Mesendoderm (in vitro differentiated cells): ENCODE measurements at regions not wholly inside any gene's neighbourhood (a gene's known extent, or its start where the extent isn't known, plus 50 kb on each side); places are given as distances from the start of the nearest gene placed in this dataset.

ENCODE experiments used
- DNase-seq: peaks from one replicate; pipeline ENCODE4 v3.0.0; 2013
- H2AK5ac ChIP-seq: 2 replicates; pipeline ENCODE4 v1.6.1; 2013; ENCODE audit warnings: low read length, inconsistent platforms
- H2BK120ac ChIP-seq: 2 replicates; pipeline ENCODE4 v1.6.1; 2013; ENCODE audit warnings: low read depth, mild to moderate bottlenecking, low read length, moderate library complexity, mixed read lengths
- H2BK15ac ChIP-seq: replicated peaks from 2 replicates; pipeline ENCODE4 v1.6.1; 2013; ENCODE audit warnings: low read depth, mild to moderate bottlenecking, moderate library complexity
- H2BK5ac ChIP-seq: 2 replicates; pipeline ENCODE4 v1.6.1; 2013; ENCODE audit warnings: low read length, inconsistent platforms
- H3K18ac ChIP-seq: 2 replicates; pipeline ENCODE4 v1.6.1; 2013; ENCODE audit warnings: mild to moderate bottlenecking, low read length, mixed read lengths
- H3K23ac ChIP-seq: one replicate; pipeline ENCODE4 v1.6.1; 2013; ENCODE audit warnings: low read length
- H3K27ac ChIP-seq: 2 replicates; pipeline ENCODE4 v1.5.1; 2013; ENCODE audit warnings: low read depth, mild to moderate bottlenecking, inconsistent platforms, low read length, moderate library complexity
- H3K27me3 ChIP-seq: 2 replicates; pipeline ENCODE4 v1.6.1; 2013; ENCODE audit warnings: low read length, control low read depth, mild to moderate bottlenecking, inconsistent platforms; ENCODE audit not compliant: insufficient read depth, poor library complexity
- H3K36me3 ChIP-seq: 2 replicates; pipeline ENCODE4 v1.6.1; 2013; ENCODE audit warnings: low read length, inconsistent platforms; ENCODE audit not compliant: control insufficient read depth, insufficient read depth
- H3K4ac ChIP-seq: one replicate; pipeline ENCODE4 v1.6.1; 2013; ENCODE audit warnings: low read depth, mild to moderate bottlenecking, low read length, moderate library complexity
- H3K4me1 ChIP-seq: 2 replicates; pipeline ENCODE4 v1.6.1; 2013; ENCODE audit warnings: low read depth, low read length, inconsistent platforms; ENCODE audit not compliant: control insufficient read depth
- H3K4me2 ChIP-seq: 2 replicates; pipeline ENCODE4 v1.6.1; 2013; ENCODE audit warnings: low read length
- H3K4me3 ChIP-seq: 2 replicates; pipeline ENCODE4 v1.5.1; 2013; ENCODE audit warnings: mild to moderate bottlenecking, low read length
- H3K56ac ChIP-seq: one replicate; pipeline ENCODE4 v1.6.1; 2013; ENCODE audit warnings: low read length
- H3K79me1 ChIP-seq: 2 replicates; pipeline ENCODE4 v1.6.1; 2013; ENCODE audit warnings: low read length, inconsistent platforms
- H3K79me2 ChIP-seq: 2 replicates; pipeline ENCODE4 v1.6.1; 2013; ENCODE audit warnings: mild to moderate bottlenecking, low read length; ENCODE audit not compliant: control insufficient read depth, insufficient read depth
- H3K9ac ChIP-seq: 2 replicates; pipeline ENCODE4 v1.6.1; 2013; ENCODE audit warnings: low read length, inconsistent platforms
- H4K5ac ChIP-seq: one replicate; pipeline ENCODE4 v1.6.1; 2013; ENCODE audit warnings: low read length
- H4K8ac ChIP-seq: one replicate; pipeline ENCODE4 v1.6.1; 2013; ENCODE audit warnings: low read depth, mild to moderate bottlenecking, control low read depth, low read length, moderate library complexity
- WGBS: extraction: QIAGEN DNeasy Blood & Tissue Kit; methylation state at CpG from one replicate; pipeline ENCODE4 v1.1.7; 2013; ENCODE audit warnings: low lambda C conversion rate, missing lambda C conversion rate; ENCODE audit not compliant: insufficient coverage; ENCODE audit errors: extremely low coverage; 5-methylcytosine and 5-hydroxymethylcytosine counted together

DNA sequence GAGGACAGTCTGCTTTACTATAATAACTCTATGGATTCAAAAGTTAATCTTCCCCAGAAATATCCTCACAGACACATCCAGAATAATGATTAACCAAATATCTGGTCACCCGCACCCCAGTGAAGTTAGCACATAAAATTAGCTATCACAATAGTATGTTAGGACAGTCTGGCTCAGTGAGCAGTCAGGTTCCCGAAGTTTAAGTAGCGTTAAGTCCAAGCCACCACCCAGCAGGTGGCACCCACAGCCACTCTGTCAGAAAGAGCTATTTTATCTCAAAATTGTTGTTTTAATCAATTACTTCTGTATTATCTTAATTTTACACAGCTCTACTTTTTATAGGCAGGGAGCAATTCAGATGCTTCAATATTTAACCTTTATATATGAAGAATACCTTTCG, 537.5 kb downstream of the MBD2 start:
- Histone ChIP-seq H2BK5ac (no peak overlapping the region), H3K4me1 (peaks cover 2% of the 10 kb centered on the region), H3K23ac (no peak overlapping the region), H3K9ac (no peak overlapping the region), H3K36me3 (no peaks in the 10 kb centered on the region), H3K56ac (no peak overlapping the region), H2AK5ac (no peak overlapping the region), H2BK15ac (no peak overlapping the region), H4K5ac (no peak overlapping the region), H3K27me3 (no peaks in the 10 kb centered on the region), H2BK120ac (no peak overlapping the region), H3K4me3 (no peak overlapping the region), H3K79me1 (no peaks in the 10 kb centered on the region), H4K8ac (no peak overlapping the region), H3K18ac (no peak overlapping the region), H3K79me2 (no peaks in the 10 kb centered on the region), H3K4ac (no peak overlapping the region), H3K27ac (no peak overlapping the region), H3K4me2 (no peak overlapping the region)
- WGBS: no CpG with 5 or more reads among the region's 4 CpGs
- DNase-seq: peak; percentile 6

DNA sequence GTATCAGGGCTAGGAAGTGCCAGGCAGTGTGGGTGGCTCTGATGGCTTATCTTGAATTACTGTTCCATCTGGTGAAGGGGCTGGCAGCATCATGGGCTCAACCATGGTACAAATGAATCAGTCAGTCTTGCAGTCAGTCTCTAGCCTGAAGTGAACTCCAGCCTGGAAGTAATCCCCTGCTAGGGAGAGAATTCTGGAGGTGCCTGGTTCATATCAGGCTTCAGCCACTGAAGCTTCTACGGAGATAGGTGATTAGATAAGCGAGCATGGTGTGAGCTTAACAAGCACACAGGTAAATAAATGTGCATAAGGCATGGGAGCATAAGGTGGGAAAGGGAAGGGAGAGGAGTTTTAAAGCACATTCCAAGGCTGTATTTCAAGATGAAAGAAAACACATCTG, 541.7 kb downstream of the MBD2 start:
- Histone ChIP-seq H3K79me2 (no peaks in the 10 kb centered on the region), H4K8ac (no peak overlapping the region), H2BK120ac (no peak overlapping the region), H2BK15ac (no peak overlapping the region), H2BK5ac (no peak overlapping the region), H3K79me1 (no peaks in the 10 kb centered on the region), H3K23ac (no peak overlapping the region), H3K9ac (no peak overlapping the region), H3K36me3 (no peaks in the 10 kb centered on the region), H3K4me1 (peaks cover 2% of the 10 kb centered on the region), H3K4ac (no peak overlapping the region), H4K5ac (no peak overlapping the region), H3K27ac (no peak overlapping the region), H3K27me3 (no peaks in the 10 kb centered on the region), H3K4me3 (no peak overlapping the region), H3K56ac (no peak overlapping the region), H3K18ac (no peak overlapping the region), H2AK5ac (no peak overlapping the region), H3K4me2 (no peak overlapping the region)
- peak; percentile 73 for DNase-seq
- no CpG with 5 or more reads among the region's 2 CpGs for WGBS

DNA sequence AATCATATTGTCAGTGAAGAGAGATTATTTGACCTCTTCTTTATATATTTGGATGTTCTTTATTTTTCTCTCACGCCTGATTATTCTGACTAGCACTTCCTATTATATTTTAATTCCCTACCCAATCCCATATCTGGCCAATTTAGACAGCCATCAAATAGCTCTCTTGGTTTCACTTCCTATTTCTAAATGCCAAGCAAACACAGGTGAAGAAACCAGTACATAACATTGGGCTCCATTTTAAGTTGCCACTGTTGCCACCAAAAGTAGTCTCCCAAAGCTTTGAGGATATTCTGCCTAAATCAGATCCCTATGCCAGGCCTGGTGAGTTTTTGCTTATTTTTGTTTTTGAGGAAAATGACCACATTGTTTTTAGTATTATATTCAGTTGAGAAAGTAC, 547.0 kb downstream of the MBD2 start:
- no peak overlapping the region for H3K18ac ChIP-seq
- H3K9ac ChIP-seq: no peak overlapping the region
- H3K4me3 ChIP-seq: no peak overlapping the region
- no peak overlapping the region for H4K8ac ChIP-seq
- H3K27ac ChIP-seq: no peak overlapping the region
- H3K23ac ChIP-seq: no peak overlapping the region
- no peak overlapping the region for H2BK15ac ChIP-seq
- no peak overlapping the region for H3K4ac ChIP-seq
- H2BK5ac ChIP-seq: no peak overlapping the region
- no peak overlapping the region for H3K56ac ChIP-seq
- H3K36me3 ChIP-seq: no peaks in the 10 kb centered on the region
- no peaks in the 10 kb centered on the region for H3K79me1 ChIP-seq
- no peaks in the 10 kb centered on the region for H3K79me2 ChIP-seq
- DNase-seq: no peak
- no peak overlapping the region for H2AK5ac ChIP-seq
- WGBS: no CpG with 5 or more reads among the region's 1 CpG
- H3K4me1 ChIP-seq: no peaks in the 10 kb centered on the region
- no peak overlapping the region for H3K4me2 ChIP-seq
- H4K5ac ChIP-seq: no peak overlapping the region
- H2BK120ac ChIP-seq: no peak overlapping the region
- no peaks in the 10 kb centered on the region for H3K27me3 ChIP-seq

DNA sequence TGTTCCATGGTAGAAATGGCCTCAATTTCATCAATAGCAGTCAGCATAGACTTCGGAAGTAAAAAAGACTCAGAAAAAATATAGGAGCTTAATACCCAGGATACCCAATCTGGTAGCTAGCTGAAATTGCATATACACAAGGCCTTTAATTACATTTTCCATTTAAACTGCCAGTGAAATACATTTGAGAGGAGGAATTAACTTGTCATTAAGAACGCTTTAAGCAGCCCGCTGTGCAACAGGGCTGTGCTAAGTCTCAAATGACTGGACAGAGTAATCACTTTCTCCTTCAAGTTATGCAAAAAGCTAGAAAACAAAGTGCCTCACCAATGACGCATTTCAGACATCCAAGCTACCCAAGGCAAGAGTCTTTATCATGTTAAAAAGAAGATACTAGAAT, 558.8 kb downstream of the MBD2 start:
- no peak overlapping the region for H3K18ac ChIP-seq
- no peaks in the 10 kb centered on the region for H3K36me3 ChIP-seq
- H2BK5ac ChIP-seq: no peak overlapping the region
- no peak overlapping the region for H2BK15ac ChIP-seq
- no CpG with 5 or more reads among the region's 4 CpGs for WGBS
- no peaks in the 10 kb centered on the region for H3K79me1 ChIP-seq
- no peak overlapping the region for H3K4me2 ChIP-seq
- H3K9ac ChIP-seq: no peak overlapping the region
- H3K23ac ChIP-seq: no peak overlapping the region
- H3K4me3 ChIP-seq: no peak overlapping the region
- no peak overlapping the region for H3K4ac ChIP-seq
- no peak for DNase-seq
- H3K27ac ChIP-seq: no peak overlapping the region
- no peak overlapping the region for H2BK120ac ChIP-seq
- no peaks in the 10 kb centered on the region for H3K27me3 ChIP-seq
- H3K79me2 ChIP-seq: no peaks in the 10 kb centered on the region
- no peak overlapping the region for H4K8ac ChIP-seq
- H3K56ac ChIP-seq: no peak overlapping the region
- H4K5ac ChIP-seq: no peak overlapping the region
- H3K4me1 ChIP-seq: no peaks in the 10 kb centered on the region
- no peak overlapping the region for H2AK5ac ChIP-seq

DNA sequence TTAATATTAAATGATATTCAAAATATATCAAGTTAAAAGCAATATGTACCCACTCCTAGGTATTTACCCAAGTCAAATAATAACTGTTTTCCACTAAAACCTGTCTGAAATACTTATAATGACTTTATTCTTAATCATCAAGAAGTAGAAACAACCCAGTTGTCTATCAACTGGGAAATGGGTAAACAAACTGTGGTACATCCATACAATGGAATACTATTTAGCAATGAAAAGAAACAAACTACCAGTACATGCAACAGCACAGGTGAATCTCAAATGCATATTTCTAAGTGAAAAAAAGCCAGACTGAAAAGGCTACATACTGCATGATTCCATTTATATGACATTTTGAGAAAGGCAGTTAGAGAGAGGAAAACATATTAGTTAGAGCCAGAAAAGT, 559.9 kb downstream of the MBD2 start:
- Histone ChIP-seq H3K18ac (no peak overlapping the region), H4K8ac (no peak overlapping the region), H2BK15ac (no peak overlapping the region), H3K27me3 (no peaks in the 10 kb centered on the region), H2BK120ac (no peak overlapping the region), H3K23ac (no peak overlapping the region), H4K5ac (no peak overlapping the region), H3K56ac (no peak overlapping the region), H3K79me1 (no peaks in the 10 kb centered on the region), H3K9ac (no peak overlapping the region), H3K79me2 (no peaks in the 10 kb centered on the region), H3K4me2 (no peak overlapping the region), H2AK5ac (no peak overlapping the region), H3K4me3 (no peak overlapping the region), H3K4me1 (no peaks in the 10 kb centered on the region), H3K36me3 (no peaks in the 10 kb centered on the region), H3K27ac (no peak overlapping the region), H3K4ac (no peak overlapping the region), H2BK5ac (no peak overlapping the region)
- DNase-seq: no peak

DNA sequence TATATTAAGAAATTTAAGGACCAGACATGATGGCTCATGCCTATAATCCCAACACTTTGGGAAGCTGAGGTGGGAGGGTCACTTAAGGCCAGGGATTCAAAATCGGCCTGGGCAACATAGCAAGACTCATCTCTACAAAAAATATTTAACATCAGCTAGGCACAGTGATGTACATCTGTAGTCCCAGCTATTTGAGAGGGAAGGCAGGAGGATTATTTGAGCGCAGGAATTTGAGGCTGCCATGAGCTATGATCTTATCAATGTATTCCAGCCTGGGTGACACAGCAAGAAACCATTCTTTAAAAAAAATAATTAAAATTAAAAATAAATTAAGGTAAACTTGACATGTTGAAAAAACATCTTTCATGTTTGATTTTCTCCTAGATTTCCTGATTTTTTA, 564.2 kb downstream of the MBD2 start:
- Histone ChIP-seq H3K4ac (no peak overlapping the region), H3K4me3 (no peak overlapping the region), H3K4me2 (no peak overlapping the region), H3K9ac (no peak overlapping the region), H3K36me3 (no peaks in the 10 kb centered on the region), H3K27me3 (no peaks in the 10 kb centered on the region), H3K18ac (no peak overlapping the region), H3K4me1 (no peaks in the 10 kb centered on the region), H4K5ac (no peak overlapping the region), H3K27ac (no peak overlapping the region), H3K23ac (no peak overlapping the region), H3K56ac (no peak overlapping the region), H3K79me1 (no peaks in the 10 kb centered on the region), H4K8ac (no peak overlapping the region), H3K79me2 (no peaks in the 10 kb centered on the region), H2AK5ac (no peak overlapping the region), H2BK5ac (no peak overlapping the region), H2BK15ac (no peak overlapping the region), H2BK120ac (no peak overlapping the region)
- no CpG with 5 or more reads among the region's 2 CpGs for WGBS
- DNase-seq: no peak
